NCI-H1092 (cell line): ENCODE measurements at regions not wholly inside any gene's neighbourhood (a gene's known extent, or its start where the extent isn't known, plus 50 kb on each side); places are given as distances from the start of the nearest gene placed in this dataset.

Source experiments
- DNase-seq: peaks from one replicate; lab custom pipeline; 2025; lab: John Stamatoyannopoulos, UW

- DNase-seq: no peak
These were observed 432.2 kb upstream of the TRIB2 start for GRCh38 chr2:12284487-12284886.

GRCh38 chr2:12286347-12286746 is 430.4 kb upstream of the TRIB2 start:
- no peak for DNase-seq

- no peak for DNase-seq
These were observed 429.4 kb upstream of the TRIB2 start for GRCh38 chr2:12287220-12287751.

- DNase-seq: no peak
These were observed 428.7 kb upstream of the TRIB2 start for GRCh38 chr2:12288048-12288447.

GRCh38 chr2:12289120-12289802 is 427.5 kb upstream of the TRIB2 start:
- no peak for DNase-seq

- no peak for DNase-seq
These were observed 425.4 kb upstream of the TRIB2 start for GRCh38 chr2:12291303-12291702.

- DNase-seq: no peak
These were observed 422.9 kb upstream of the TRIB2 start for GRCh38 chr2:12293874-12294273.

- no peak for DNase-seq
These were observed 420.7 kb upstream of the TRIB2 start for GRCh38 chr2:12295856-12296519.

GRCh38 chr2:12296915-12297314 is 419.8 kb upstream of the TRIB2 start:
- no peak for DNase-seq

GRCh38 chr2:12298352-12298751 is 418.4 kb upstream of the TRIB2 start:
- no peak for DNase-seq

- no peak for DNase-seq
These were observed 417.3 kb upstream of the TRIB2 start for GRCh38 chr2:12299431-12299830.

- DNase-seq: no peak
These were observed 416.6 kb upstream of the TRIB2 start for GRCh38 chr2:12300019-12300602.

GRCh38 chr2:12300927-12301326 is 415.8 kb upstream of the TRIB2 start:
- DNase-seq: no peak

- DNase-seq: no peak
These were observed 414.6 kb upstream of the TRIB2 start for GRCh38 chr2:12302140-12302539.

- no peak for DNase-seq
These were observed 414.0 kb upstream of the TRIB2 start for GRCh38 chr2:12302691-12303090.

GRCh38 chr2:12303181-12304030 is 413.3 kb upstream of the TRIB2 start:
- no peak for DNase-seq

- no peak for DNase-seq
These were observed 412.1 kb upstream of the TRIB2 start for GRCh38 chr2:12304564-12305171.

GRCh38 chr2:12305931-12306330 is 410.8 kb upstream of the TRIB2 start:
- DNase-seq: no peak

GRCh38 chr2:12310399-12310798 is 406.3 kb upstream of the TRIB2 start:
- DNase-seq: no peak

GRCh38 chr2:12313445-12314126 is 403.1 kb upstream of the TRIB2 start:
- DNase-seq: no peak

- no peak for DNase-seq
These were observed 402.5 kb upstream of the TRIB2 start for GRCh38 chr2:12314127-12314760.
